ENCODE measurements at regions not wholly inside any gene's neighbourhood (a gene's known extent, or its start where the extent isn't known, plus 50 kb on each side); places are given as distances from the start of the nearest gene placed in this dataset.

- no peak overlapping the region for H3K4me3 ChIP-seq (replicated peaks in 1 of 3; ENCODE audit: insufficient read depth in 1 of 3, low read depth in 1 of 3, low read length in 3 of 3)
- TF ChIP-seq JUN (IDR thresholded peaks at IDR 0.05; ENCODE audit: borderline replicate concordance, insufficient read depth, insufficient read length, low read depth) (no peak), POLR2A (IDR thresholded peaks at IDR 0.05; ENCODE audit: low read depth, low read length) (no peak), EZH2 (IDR thresholded peaks at IDR 0.05; ENCODE audit: borderline replicate concordance, low read depth, low read length, severe bottlenecking) (no peak), FOS (IDR thresholded peaks at IDR 0.05; ENCODE audit: borderline replicate concordance, insufficient read depth, low read length) (no peak), MYC (IDR thresholded peaks at IDR 0.05; ENCODE audit: low read depth, low read length) (no peak), MAX (IDR thresholded peaks at IDR 0.05; ENCODE audit: insufficient read depth, insufficient read length) (no peak)
- H3K4me1 ChIP-seq (ENCODE audit: control insufficient read depth, extremely low read depth, insufficient read depth, low read length): no peaks in the 10 kb centered on the region
- H3K9ac ChIP-seq (replicated peaks; ENCODE audit: extremely low read depth, insufficient read depth, low read length): no peak overlapping the region
- no peaks in the 10 kb centered on the region for H3K36me3 ChIP-seq (ENCODE audit: control insufficient read depth in 2 of 2, extremely low read depth in 1 of 2, insufficient read depth in 2 of 2, low read length in 2 of 2)
- H3K9me3 ChIP-seq (replicated peaks; ENCODE audit: control insufficient read depth, insufficient read depth, low read length): no peaks in the 10 kb centered on the region
- ChIA-PET POLR2A (no interaction called here), CTCF (interaction anchor here (0.9 to 1.9 kb wide), 3 partner anchors 9 to 208 kb away, joined by 3 to 4 read pairs (median 4); no protein-coding TSS in a partner anchor)
- H3K4me2 ChIP-seq (ENCODE audit: insufficient read depth, low read length): no peak overlapping the region
- no peak for FAIRE-seq
- no peaks in the 10 kb centered on the region for H3K79me2 ChIP-seq (ENCODE audit: control insufficient read depth, insufficient read depth, low read length)
- dilution Hi-C loops (cut with MboI; ENCODE audit: extremely low pct_ligation_motif_present, low sequenced_read_pairs): no loop called here
- no peaks in the 10 kb centered on the region for H3K27me3 ChIP-seq (ENCODE audit: control insufficient read depth in 2 of 2, insufficient read depth in 2 of 2, low read length in 2 of 2)
- no peak for DNase-seq (ENCODE audit: low read depth, low spot score)
- no peaks in the 10 kb centered on the region for H4K20me1 ChIP-seq (replicated peaks; ENCODE audit: control insufficient read depth, extremely low read depth, insufficient read depth, low read length)
- no peak overlapping the region for H3K27ac ChIP-seq (ENCODE audit: insufficient read depth, low read depth, low read length)
- BruUV-seq (replicated peaks): no TSS peak
- intact Hi-C loops (cut with micrococcal nuclease): no loop called here
- H2AFZ ChIP-seq (ENCODE audit: low read depth, low read length): no peak overlapping the region
- H3K9me1 ChIP-seq (replicated peaks; ENCODE audit: control insufficient read depth, extremely low read depth, insufficient read depth, low read length): no peaks in the 10 kb centered on the region
These were observed 56.7 kb upstream of the ZMYND8 start for GRCh38 chr20:47413189-47413588.

- DNase-seq (ENCODE audit: low read depth, low spot score) (no peak), FAIRE-seq (no peak)
- Histone ChIP-seq H3K9ac (replicated peaks; ENCODE audit: extremely low read depth, insufficient read depth, low read length) (no peak overlapping the region), H3K4me3 (replicated peaks in 1 of 3; ENCODE audit: insufficient read depth in 1 of 3, low read depth in 1 of 3, low read length in 3 of 3) (no peak overlapping the region), H3K4me1 (ENCODE audit: control insufficient read depth, extremely low read depth, insufficient read depth, low read length) (no peaks in the 10 kb centered on the region), H4K20me1 (replicated peaks; ENCODE audit: control insufficient read depth, extremely low read depth, insufficient read depth, low read length) (no peaks in the 10 kb centered on the region), H3K9me3 (replicated peaks; ENCODE audit: control insufficient read depth, insufficient read depth, low read length) (no peaks in the 10 kb centered on the region), H3K9me1 (replicated peaks; ENCODE audit: control insufficient read depth, extremely low read depth, insufficient read depth, low read length) (no peaks in the 10 kb centered on the region), H2AFZ (ENCODE audit: low read depth, low read length) (no peak overlapping the region), H3K4me2 (ENCODE audit: insufficient read depth, low read length) (no peak overlapping the region), H3K27ac (ENCODE audit: insufficient read depth, low read depth, low read length) (no peak overlapping the region), H3K36me3 (ENCODE audit: control insufficient read depth in 2 of 2, extremely low read depth in 1 of 2, insufficient read depth in 2 of 2, low read length in 2 of 2) (no peaks in the 10 kb centered on the region), H3K79me2 (ENCODE audit: control insufficient read depth, insufficient read depth, low read length) (no peaks in the 10 kb centered on the region), H3K27me3 (ENCODE audit: control insufficient read depth in 2 of 2, insufficient read depth in 2 of 2, low read length in 2 of 2) (no peaks in the 10 kb centered on the region)
- POLR2A ChIA-PET: no interaction called here
- intact Hi-C loops (cut with micrococcal nuclease): no loop called here
- CTCF ChIA-PET: interaction anchor here (1.1 kb wide), 1 partner anchor 33 kb away, joined by 3 read pairs; no protein-coding TSS in a partner anchor
- no peak for TF ChIP-seq CTCF (IDR thresholded peaks at IDR 0.05; ENCODE audit: extremely low read depth in 1 of 2, insufficient read depth in 1 of 2, low read depth in 1 of 2, low read length in 2 of 2)
- no TSS peak for BruUV-seq (replicated peaks)
- dilution Hi-C loops (cut with MboI; ENCODE audit: extremely low pct_ligation_motif_present, low sequenced_read_pairs): no loop called here
These were observed 61.0 kb upstream of the ZMYND8 start for GRCh38 chr20:47417245-47418068.

Measured in endothelial cell of umbilical vein (primary cell).